ENCODE measurements at regions not wholly inside any gene's neighbourhood (a gene's known extent, or its start where the extent isn't known, plus 50 kb on each side); places are given as distances from the start of the nearest gene placed in this dataset.

DNA sequence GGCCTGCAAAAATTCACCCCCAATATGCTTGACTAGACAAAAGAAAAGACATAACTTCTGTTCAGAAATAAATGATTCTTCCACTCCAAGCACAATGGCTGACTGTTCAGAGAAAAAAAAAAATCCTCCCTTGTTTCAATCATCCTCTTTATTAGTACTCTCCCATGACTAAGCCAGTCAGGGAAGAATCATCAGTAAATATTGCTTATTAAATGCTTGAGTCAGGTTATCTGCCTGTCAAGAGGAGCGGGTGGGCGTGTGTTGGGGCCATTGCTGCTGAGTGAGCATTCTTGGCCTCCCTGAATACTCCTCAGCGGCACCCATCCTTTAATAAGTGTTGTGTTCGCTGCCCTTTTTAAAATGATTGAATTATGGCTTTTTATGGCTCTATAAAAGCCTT is 1334.8 kb upstream of the CELF4 start:
- no peak for DNase-seq (ENCODE audit: low spot score)

DNA sequence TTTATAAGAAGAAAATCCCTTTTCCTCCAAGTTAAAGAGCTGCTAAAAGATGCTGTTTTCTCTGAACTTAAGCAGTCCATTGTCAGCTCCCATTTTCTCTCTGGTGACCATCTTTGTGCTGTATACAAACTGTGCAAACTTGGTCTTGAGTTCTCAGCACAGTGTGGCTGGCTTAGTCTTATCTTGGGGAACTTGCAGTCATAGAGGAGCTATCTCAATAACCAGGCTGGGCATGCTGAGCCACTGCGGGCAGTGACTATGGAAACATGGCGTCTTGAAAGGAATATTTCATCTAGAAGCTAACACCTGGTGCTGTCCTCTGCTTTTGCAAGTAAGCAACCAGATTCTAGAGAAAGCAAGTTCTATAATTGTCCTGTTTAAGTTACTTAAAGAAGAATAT is 1334.4 kb upstream of the CELF4 start:
- no peak for DNase-seq (ENCODE audit: low spot score)

- no peak for DNase-seq (ENCODE audit: low spot score)
These were observed 1333.7 kb upstream of the CELF4 start for GRCh38 chr18:38899252-38899651.

GRCh38 chr18:38898167-38898566 is 1332.6 kb upstream of the CELF4 start:
- DNase-seq (ENCODE audit: low spot score): no peak

GRCh38 chr18:38895560-38895959 is 1330.0 kb upstream of the CELF4 start:
- DNase-seq (ENCODE audit: low spot score): no peak

- DNase-seq (ENCODE audit: low spot score): no peak
These were observed 1322.0 kb upstream of the CELF4 start for GRCh38 chr18:38887671-38888020.

DNA sequence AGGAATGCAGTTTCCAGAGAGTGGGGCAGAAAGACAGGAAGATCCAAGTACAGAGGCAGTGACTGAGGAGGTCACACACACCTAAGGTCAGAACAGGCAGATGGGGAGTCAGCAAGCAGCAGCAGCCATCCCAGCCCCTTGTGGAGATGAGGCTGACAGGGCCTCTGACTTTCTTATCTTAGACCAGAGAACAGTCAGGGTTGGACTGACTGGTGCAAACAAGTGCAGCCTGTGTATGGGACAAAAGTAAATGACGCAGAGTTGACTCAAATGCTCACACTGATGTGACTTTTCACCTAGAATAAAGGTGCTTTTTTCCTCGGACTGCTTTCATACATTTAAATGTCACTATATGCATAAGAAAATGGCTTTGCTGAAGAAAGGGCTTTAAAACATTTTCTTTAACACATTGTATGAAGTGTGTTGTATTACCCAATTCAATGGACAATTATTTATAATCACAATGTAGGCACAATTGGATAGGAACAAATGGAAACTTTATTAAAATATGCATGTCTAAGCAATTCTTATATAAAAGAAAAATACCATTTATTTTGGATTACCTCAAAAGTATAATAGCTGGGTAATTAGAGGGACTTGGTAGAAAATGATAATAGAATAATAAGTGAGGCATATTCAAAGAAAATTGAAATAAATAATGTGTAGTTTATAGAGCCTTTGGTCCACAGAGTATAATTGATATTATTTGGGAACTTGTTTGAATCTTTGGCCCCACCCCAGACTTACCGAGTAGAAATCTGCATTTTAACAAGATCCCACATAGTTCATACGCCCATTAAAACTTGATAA is 1321.5 kb upstream of the CELF4 start:
- DNase-seq (ENCODE audit: low spot score): no peak

GRCh38 chr18:38886235-38886634 is 1320.6 kb upstream of the CELF4 start:
- DNase-seq (ENCODE audit: low spot score): no peak

- no peak for DNase-seq (ENCODE audit: low spot score)
These were observed 1318.5 kb upstream of the CELF4 start for GRCh38 chr18:38884050-38884449.

DNA sequence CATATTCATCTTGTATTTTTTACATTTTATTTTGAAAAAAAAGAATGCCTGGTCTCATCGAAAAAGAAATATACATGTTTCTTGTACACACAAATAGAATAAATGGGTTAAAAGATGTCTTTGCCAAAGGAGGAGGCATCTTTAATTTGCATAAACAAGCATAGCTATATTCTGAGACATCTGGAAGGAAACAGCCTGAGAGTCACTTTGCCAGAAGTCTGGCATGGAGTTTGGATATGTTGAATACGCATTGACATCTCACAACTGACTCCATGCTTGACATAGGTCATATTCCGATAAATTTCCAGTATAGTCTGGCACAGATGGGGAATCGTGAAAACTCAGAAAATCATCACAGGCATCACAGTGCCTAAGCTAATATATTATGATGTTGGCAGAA is 1317.5 kb upstream of the CELF4 start:
- no peak for DNase-seq (ENCODE audit: low spot score)

- no peak for DNase-seq (ENCODE audit: low spot score)
These were observed 1314.3 kb upstream of the CELF4 start for GRCh38 chr18:38879871-38880270.

- no peak for DNase-seq (ENCODE audit: low spot score)
These were observed 1306.7 kb upstream of the CELF4 start for GRCh38 chr18:38872342-38872741.

GRCh38 chr18:38868757-38869156 is 1303.2 kb upstream of the CELF4 start:
- no peak for DNase-seq (ENCODE audit: low spot score)

DNA sequence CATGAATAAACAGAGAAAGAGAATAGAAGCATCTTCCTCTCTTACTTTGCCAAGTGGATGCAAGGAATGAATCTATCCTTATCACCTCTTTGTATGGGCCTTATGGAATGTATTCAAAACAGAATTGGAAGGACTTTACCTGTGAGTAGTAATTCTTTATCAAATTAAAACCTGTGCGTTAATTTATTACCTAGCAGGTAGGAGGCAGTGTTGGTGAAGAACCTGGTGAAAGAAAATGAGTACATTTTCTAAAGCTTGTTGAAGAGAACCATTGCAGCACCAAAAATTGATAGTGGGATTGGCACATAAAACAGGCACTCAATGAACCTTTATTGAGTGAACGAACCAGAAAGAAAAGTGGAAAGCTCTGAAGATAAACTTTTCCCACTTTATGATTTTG is 1302.1 kb upstream of the CELF4 start:
- no peak for DNase-seq (ENCODE audit: low spot score)

- DNase-seq (ENCODE audit: low spot score): no peak
These were observed 1285.9 kb upstream of the CELF4 start for GRCh38 chr18:38851526-38851925.

- no peak for DNase-seq (ENCODE audit: low spot score)
These were observed 1281.7 kb upstream of the CELF4 start for GRCh38 chr18:38847326-38847725.

DNA sequence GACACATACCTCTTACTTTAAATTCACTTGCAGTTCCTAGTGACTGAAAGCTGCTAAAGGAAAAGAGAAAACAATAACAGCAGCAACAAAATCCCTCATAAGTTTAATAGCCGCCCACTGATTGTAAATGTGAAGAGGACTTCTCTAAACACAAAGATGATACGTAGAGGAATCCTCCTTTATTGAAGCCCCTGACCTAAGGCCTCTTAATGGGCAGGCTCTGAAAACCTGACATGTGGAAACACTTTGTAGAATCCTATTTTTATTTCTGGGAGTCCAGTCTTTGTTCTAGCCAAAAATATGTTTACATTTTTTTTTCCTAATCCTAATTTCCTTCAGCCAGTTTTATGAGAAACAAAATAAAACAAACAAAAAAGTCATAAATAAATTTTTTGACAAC is 1277.7 kb upstream of the CELF4 start:
- DNase-seq (ENCODE audit: low spot score): no peak

GRCh38 chr18:38826247-38826646 is 1260.6 kb upstream of the CELF4 start:
- DNase-seq (ENCODE audit: low spot score): no peak

GRCh38 chr18:38811209-38811608 is 1245.6 kb upstream of the CELF4 start:
- no peak for DNase-seq (ENCODE audit: low spot score)

DNA sequence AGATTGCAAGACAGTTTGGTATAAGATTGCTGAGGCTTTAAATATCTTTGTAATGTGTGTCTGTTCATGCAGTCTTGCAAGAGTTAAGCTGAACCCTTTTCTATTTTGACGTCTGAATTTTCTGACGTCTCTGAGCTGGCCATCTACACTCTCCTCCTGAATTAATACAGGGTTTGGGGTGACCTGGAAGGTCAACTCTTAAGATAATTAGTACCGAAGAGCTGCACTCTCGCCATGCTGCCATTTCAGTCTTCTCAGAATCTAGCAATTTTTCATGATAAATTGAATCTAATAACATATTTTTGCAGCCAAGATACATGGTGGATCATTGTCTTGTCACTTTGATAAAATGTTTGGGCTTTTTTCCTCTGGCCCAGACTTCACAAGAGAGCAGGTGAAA is 1245.2 kb upstream of the CELF4 start:
- DNase-seq (ENCODE audit: low spot score): no peak

- no peak for DNase-seq (ENCODE audit: low spot score)
These were observed 1242.3 kb upstream of the CELF4 start for GRCh38 chr18:38807915-38808314.

DNA sequence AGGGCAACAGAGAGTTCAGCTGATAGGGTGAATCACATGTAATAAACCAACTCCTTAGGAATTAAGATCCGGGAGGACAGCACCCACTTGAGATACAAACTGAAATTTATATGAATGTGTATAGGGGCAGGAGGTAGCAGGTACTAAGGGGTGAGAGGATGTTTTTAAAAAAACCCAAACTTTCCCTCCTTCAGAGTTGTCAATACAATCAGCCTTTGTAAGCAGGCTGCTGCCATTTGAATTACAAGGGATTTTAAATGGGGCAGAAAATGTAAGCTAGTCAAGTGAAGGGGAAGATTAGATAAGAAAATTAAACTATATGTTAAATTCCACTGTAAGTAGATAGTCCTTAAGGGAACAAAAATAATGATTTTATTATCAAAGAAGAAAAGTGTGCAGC is 1239.7 kb upstream of the CELF4 start:
- DNase-seq (ENCODE audit: low spot score): no peak

DNA sequence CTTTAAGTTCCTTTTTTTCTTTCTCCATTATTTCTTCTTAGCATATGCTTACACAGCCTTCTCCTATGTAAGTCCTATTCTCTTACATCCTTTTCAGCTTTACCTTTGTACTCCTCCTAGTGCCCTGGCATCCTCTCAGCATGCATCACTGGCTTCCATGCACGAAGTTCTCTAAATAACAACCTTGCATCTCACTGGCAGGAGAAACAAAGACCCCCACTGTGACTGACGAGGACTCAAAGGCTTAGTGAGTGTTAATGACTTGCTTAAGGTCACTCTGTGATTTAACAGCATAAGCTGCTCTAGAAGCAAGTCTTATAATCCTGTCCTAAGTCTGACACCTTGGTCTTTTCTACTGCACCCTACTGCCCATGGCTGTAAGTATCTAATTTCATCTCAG is 1236.0 kb upstream of the CELF4 start:
- DNase-seq (ENCODE audit: low spot score): no peak

DNA sequence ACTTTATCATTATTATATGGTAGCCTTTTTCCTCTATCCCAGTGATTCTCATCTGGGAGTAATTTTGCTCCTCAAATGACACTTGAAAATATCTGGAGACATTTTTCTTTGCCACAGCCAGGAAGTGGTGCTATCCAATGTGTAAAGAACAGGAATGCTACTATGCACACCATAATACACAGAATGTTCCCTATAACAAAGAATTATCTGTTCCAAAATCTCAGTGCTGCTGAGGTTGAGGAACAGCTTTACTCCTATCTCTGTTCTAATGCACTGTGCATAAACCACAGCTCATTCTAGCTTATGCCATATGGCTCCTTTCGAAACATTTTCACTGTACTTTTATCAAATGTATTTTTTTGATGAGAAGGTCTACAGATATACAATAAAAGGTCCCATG is 1231.2 kb upstream of the CELF4 start:
- no peak for DNase-seq (ENCODE audit: low spot score)

- no peak for DNase-seq (ENCODE audit: low spot score)
These were observed 1227.1 kb upstream of the CELF4 start for GRCh38 chr18:38792731-38793130.

Data from CD4-positive, alpha-beta T cell treated with Interleukin-6 at 100 ng/mL for 8 hours (primary cell).